ENCODE measurements at regions not wholly inside any gene's neighbourhood (a gene's known extent, or its start where the extent isn't known, plus 50 kb on each side); places are given as distances from the start of the nearest gene placed in this dataset.

GRCh38 chr2:200032895-200033294, 77.5 kb downstream of the MAIP1 start:
- TF ChIP-seq CTCF (IDR thresholded peaks at IDR 0.05) (no peak), EZH2 (IDR thresholded peaks at IDR 0.05) (no peak)
